Activated CD4-positive, alpha-beta memory T cell treated with anti-CD3 and anti-CD28 coated beads, Interleukin-2, amount 10 ng/mL, durations not matched to agents 7 days and 5 days (primary cell): ENCODE measurements at regions not wholly inside any gene's neighbourhood (a gene's known extent, or its start where the extent isn't known, plus 50 kb on each side); places are given as distances from the start of the nearest gene placed in this dataset.

Experiments used
- CTCF ChIA-PET: fragments of 350-600 bp; sonication (Branson Sonifier 250); formaldehyde crosslinking; loops from one replicate; lab custom pipeline; 2021; ENCODE audit warnings: antibody characterized with exemption, inconsistent platforms; lab: Charles Lee
- POLR2A ChIA-PET: fragments of 350-600 bp; sonication (Branson Sonifier 250); formaldehyde crosslinking; loops from one replicate; lab custom pipeline; 2021; ENCODE audit warnings: antibody characterized with exemption; lab: Charles Lee
- DNase-seq: peaks from one replicate; pipeline ENCODE4 v3.0.0-alpha.2; 2020
- H3K27ac Mint-ChIP-seq: one replicate; pipeline ENCODE4 v1.8.0; 2021; ENCODE audit warnings: mild to moderate bottlenecking, mixed read lengths
- H3K27me3 Mint-ChIP-seq: one replicate; pipeline ENCODE4 v1.8.0; 2021; ENCODE audit warnings: mixed read lengths
- H3K36me3 Mint-ChIP-seq: one replicate; pipeline ENCODE4 v1.8.0; 2021; ENCODE audit warnings: low read depth, mixed read lengths
- H3K4me1 Mint-ChIP-seq: one replicate; pipeline ENCODE4 v1.8.0; 2021; ENCODE audit warnings: mixed read lengths
- H3K4me3 Mint-ChIP-seq: one replicate; pipeline ENCODE4 v1.8.0; 2021; ENCODE audit warnings: mild to moderate bottlenecking, mixed read lengths
- H3K9me3 Mint-ChIP-seq: one replicate; pipeline ENCODE4 v1.8.0; 2021; ENCODE audit warnings: mixed read lengths

DNA sequence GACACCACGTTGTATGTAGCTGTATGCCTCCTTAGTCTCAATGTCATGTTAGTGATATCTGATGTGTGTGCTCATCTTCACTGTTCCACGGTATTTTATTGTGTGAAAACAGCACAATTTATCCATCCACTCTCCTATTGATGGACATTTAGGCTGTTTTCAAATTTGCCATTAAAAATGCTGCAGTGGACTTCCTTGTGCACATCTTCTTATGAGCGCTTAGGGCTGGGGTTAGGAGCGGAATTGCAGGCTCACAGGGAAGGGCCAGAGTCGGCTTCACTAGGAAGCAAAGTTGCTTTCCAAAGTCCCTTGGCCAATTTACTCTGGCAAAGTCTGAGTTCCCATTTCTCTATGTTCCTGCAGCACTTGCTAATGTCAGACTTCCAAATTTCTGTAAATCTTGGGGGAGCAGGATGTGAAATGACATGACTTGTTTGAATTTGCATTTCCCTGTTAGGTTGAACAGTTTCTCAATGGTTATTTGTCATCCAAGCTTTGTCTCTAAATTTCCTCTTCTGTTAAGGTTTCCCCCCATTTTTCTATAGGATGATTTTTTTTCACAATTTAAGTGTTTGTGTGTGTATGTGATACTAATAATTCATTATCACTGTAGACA is 75.4 kb downstream of the MYEOV start:
- CTCF ChIA-PET, result no interaction called here
- no peaks in the 10 kb centered on the region for H3K36me3 Mint-ChIP-seq
- POLR2A ChIA-PET, result no interaction called here

DNA sequence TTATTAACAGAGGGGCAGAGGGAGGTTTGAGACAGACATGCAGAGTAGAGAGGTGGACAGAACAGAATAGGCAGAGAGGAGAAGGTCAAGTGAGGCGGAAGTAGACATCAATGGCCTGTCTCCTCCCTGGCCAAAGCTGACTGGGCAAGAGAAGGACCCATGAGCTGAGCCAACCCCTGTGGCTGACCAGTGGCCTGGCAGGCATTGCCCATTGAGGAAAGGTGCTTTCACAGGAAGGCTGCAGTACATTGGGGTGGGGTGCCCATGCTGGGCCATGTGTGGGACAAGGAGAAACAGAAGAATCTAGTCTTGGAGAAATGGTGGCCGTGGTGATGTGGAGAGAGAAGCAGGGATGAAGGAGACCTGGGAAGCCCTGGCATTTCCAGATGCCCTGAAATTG is 76.0 kb downstream of the MYEOV start:
- Mint-ChIP-seq H3K27me3 (no peaks in the 10 kb centered on the region), H3K27ac (no peak overlapping the region), H3K4me3 (no peak overlapping the region), H3K36me3 (no peaks in the 10 kb centered on the region), H3K4me1 (no peaks in the 10 kb centered on the region), H3K9me3 (no peaks in the 10 kb centered on the region)
- ChIA-PET POLR2A (no interaction called here), CTCF (no interaction called here)
- peak; percentile 6 for DNase-seq

More for the DNA sequence above, 75.4 kb downstream of the MYEOV start:
- H3K4me1 Mint-ChIP-seq, result no peaks in the 10 kb centered on the region
- peaks cover 2% of the 10 kb centered on the region for H3K27me3 Mint-ChIP-seq
- H3K9me3 Mint-ChIP-seq, result no peaks in the 10 kb centered on the region
- H3K27ac Mint-ChIP-seq, result no peak overlapping the region
- DNase-seq, result no peak
- H3K4me3 Mint-ChIP-seq, result no peak overlapping the region

DNA sequence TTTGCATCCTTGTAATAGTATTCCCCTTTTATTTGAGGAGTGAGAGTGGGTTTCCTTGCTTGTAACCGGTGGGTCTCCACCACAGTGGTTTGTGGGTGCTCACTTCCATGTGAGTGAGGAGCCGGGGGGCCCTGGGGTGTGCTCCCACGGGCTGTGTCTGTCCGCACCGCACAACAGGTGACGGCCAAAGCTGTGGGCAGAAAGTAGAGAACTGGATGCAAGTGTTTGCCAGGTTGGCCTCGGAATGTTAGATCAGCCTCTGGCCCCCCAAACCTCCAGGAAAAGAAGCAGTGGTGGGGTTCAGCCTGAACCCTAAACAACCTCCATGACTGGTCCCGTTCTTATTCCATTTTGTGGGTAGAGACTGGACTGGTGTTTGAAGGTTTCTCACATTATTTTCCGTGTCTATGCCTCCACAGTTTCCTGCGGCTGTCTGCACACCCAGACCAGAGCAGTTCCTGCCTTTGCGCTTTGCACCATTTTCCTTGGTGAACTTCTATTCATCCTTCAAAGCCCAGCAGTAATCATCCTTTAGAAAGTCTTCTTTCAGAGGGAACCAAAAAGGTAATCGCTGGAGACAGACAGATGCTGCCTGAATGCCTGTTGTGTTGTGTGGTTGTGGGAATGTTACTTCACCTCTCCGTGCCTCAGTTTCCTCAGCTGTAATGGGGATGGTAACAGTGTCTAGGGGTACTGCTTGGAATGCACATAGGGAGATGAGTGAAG is 77.2 kb downstream of the MYEOV start:
- no peaks in the 10 kb centered on the region for H3K27me3 Mint-ChIP-seq
- CTCF ChIA-PET, result no interaction called here
- H3K36me3 Mint-ChIP-seq, result no peaks in the 10 kb centered on the region
- H3K4me1 Mint-ChIP-seq, result no peaks in the 10 kb centered on the region
- DNase-seq, result no peak
- no peaks in the 10 kb centered on the region for H3K9me3 Mint-ChIP-seq
- H3K4me3 Mint-ChIP-seq, result no peak overlapping the region
- H3K27ac Mint-ChIP-seq, result no peak overlapping the region
- POLR2A ChIA-PET, result no interaction called here

DNA sequence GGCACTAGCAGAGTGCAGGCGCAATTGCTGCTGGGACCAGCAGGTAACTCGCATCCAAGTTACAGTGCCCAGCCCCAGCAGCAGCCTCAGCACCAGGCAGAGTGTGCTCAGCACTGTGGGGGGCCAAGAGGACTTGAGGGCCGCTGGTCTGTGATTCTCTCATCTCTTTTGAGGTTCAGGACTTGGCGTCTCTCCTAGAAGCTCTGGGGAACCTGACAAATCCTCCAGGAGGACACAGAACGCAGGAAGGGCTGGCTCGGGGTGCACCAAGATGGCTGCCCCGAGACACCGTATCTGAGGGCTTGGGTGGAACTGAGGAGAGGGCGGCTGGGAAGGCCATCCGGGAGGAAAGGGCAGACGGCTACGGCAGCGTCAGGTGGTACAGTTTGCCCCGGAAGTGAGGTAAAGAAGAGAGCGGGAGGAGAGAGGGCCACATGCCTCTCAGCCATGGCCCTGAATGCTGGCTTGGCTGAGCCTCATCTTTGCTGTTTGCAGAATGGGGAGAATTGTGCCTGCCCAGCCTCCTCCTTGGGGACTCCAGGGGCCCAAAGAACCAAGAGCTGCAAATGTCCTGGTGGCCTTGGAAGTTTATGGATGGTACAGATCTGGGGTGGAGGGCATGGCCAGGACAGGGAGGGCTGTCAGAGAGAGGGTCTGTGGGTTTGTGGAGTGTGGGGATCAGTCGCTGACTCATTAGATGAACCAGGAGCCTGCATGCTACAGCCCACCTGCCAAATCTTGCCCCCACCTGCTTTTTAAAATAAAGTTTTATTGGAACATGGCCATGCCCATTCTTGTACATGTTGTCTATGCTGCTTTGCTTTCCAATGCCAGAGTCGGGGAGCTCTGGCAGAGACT is 78.0 kb downstream of the MYEOV start:
- no peaks in the 10 kb centered on the region for H3K4me1 Mint-ChIP-seq
- no peak for DNase-seq
- CTCF ChIA-PET, result no interaction called here
- no peak overlapping the region for H3K27ac Mint-ChIP-seq
- H3K9me3 Mint-ChIP-seq, result no peaks in the 10 kb centered on the region
- POLR2A ChIA-PET, result no interaction called here
- no peaks in the 10 kb centered on the region for H3K27me3 Mint-ChIP-seq
- no peaks in the 10 kb centered on the region for H3K36me3 Mint-ChIP-seq
- no peak overlapping the region for H3K4me3 Mint-ChIP-seq

DNA sequence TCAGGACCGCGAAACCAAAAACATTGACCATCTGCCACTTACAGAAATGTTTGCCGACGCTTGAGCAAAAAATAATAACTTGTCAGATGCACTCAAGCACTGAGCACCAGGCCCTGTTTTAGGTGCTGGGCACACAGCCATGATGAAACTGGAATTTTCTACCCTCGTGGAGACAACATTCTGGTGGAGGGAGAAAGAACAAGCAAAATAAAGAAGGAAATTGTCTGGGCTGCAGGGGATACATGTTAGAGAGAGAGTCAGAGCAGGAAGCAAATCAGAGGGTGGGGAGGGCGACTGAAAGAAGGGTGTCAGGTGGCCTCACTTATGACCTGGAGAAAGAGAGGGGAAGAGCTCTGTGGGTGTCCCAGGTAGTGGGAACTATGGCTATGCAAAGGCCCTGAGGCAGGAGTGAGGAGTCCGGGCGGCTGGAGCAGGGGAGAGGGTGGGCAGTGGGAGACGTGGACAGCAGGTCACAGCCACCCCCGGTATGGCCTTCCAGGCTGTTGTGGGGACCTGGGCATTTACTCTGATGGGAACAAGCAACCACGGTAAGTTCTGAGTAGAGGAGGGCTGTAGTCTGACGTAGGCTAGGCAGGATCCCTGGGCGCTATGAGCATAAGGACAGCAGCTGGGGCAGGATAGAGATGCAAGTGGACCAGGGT is 78.8 kb downstream of the MYEOV start:
- no peaks in the 10 kb centered on the region for H3K36me3 Mint-ChIP-seq
- POLR2A ChIA-PET, result no interaction called here
- no peak for DNase-seq
- H3K27ac Mint-ChIP-seq, result no peak overlapping the region
- no peaks in the 10 kb centered on the region for H3K4me1 Mint-ChIP-seq
- CTCF ChIA-PET, result no interaction called here
- no peaks in the 10 kb centered on the region for H3K27me3 Mint-ChIP-seq
- no peaks in the 10 kb centered on the region for H3K9me3 Mint-ChIP-seq
- H3K4me3 Mint-ChIP-seq, result no peak overlapping the region

DNA sequence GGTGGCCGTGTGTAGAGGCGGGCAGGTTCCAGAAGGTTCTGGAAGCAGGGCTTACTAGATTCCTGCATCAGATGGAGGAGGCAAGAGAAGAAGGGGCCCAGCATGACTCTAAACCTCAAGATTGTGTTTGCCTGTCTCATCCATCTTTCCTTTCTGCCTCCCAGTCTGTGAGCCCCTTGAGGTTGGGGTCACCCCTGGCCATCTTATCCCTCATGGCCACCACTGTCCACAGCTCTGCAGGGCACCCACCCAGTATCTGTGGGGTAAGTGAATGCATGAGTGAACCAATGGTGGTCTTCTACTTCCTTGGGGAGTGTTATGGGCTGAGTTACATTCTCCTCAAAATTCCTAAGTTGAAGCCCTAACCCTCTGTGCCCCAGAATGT is 79.3 kb downstream of the MYEOV start:
- DNase-seq, result no peak
- Mint-ChIP-seq H3K27ac (no peak overlapping the region), H3K4me3 (no peak overlapping the region), H3K4me1 (no peaks in the 10 kb centered on the region), H3K9me3 (no peaks in the 10 kb centered on the region), H3K27me3 (no peaks in the 10 kb centered on the region), H3K36me3 (no peaks in the 10 kb centered on the region)
- CTCF ChIA-PET, result no interaction called here
- POLR2A ChIA-PET, result no interaction called here

DNA sequence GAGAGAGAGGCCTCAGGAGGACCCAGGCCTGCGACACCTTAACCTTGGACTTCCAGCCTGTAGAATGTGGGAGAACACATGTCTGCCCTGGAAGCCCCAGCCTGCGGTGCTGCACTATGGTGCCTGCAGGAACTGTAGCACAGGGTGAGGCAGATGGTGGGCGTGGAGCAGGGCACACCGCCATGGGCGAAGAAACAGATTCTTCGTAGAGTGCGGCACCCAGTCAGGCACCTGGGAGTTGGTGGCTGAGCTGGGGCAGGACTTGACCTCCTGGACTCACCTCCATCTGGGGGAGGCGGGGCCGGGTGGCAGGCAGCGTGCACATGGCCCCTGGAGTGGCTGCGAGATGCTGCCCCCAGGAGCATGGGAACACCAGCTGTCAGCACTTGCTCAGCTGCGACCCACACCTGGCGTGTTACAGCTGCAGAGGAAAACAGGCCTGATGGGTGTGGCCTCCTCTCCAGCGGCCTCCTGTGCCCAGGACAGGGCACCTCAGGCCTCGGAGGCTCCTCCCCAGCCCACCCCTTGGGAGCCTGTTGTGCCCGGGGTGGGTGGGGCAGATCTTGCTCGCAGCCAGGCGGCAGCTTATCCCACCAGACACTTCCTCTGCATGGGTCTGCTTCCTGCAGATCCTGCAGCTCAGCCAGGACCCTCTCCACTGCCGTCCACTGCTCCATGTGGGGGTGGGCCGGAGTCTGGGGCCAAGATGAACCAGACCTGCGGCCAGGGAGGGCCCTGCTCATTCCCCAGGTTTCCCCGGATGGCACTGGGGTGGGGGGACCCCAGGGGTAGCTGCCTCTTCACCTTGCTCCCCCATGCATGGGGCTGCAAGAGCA is 80.4 kb downstream of the MYEOV start:
- Mint-ChIP-seq H3K4me3 (no peak overlapping the region), H3K27me3 (no peaks in the 10 kb centered on the region), H3K4me1 (no peaks in the 10 kb centered on the region), H3K36me3 (no peaks in the 10 kb centered on the region), H3K27ac (no peak overlapping the region), H3K9me3 (no peaks in the 10 kb centered on the region)
- ChIA-PET POLR2A (no interaction called here), CTCF (interaction anchor here (1.0 kb wide), 1 partner anchor 69 kb away, joined by 3 read pairs; no protein-coding TSS in a partner anchor)
- no peak for DNase-seq

DNA sequence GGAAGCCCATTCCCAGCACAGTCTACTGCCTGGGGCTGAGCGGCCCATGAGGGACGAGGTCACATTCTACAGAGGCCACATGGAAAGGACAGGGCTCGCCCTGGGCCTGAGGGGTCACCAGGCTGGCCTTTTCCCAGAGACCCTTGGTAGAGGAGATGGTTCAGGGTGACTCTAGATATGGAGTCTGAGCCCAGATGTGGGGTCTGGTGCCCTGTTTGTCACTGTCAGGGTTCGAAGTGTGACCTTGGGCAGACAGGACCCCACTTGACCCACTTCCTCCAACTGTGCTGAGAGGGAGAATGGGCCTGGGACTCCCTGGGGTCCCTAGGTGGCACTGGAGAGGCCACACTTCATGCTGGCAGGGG is 81.0 kb downstream of the MYEOV start:
- Mint-ChIP-seq H3K36me3 (no peaks in the 10 kb centered on the region), H3K27me3 (no peaks in the 10 kb centered on the region), H3K4me1 (no peaks in the 10 kb centered on the region), H3K4me3 (no peak overlapping the region), H3K27ac (no peak overlapping the region), H3K9me3 (no peaks in the 10 kb centered on the region)
- CTCF ChIA-PET, result no interaction called here
- no peak for DNase-seq
- POLR2A ChIA-PET, result no interaction called here

DNA sequence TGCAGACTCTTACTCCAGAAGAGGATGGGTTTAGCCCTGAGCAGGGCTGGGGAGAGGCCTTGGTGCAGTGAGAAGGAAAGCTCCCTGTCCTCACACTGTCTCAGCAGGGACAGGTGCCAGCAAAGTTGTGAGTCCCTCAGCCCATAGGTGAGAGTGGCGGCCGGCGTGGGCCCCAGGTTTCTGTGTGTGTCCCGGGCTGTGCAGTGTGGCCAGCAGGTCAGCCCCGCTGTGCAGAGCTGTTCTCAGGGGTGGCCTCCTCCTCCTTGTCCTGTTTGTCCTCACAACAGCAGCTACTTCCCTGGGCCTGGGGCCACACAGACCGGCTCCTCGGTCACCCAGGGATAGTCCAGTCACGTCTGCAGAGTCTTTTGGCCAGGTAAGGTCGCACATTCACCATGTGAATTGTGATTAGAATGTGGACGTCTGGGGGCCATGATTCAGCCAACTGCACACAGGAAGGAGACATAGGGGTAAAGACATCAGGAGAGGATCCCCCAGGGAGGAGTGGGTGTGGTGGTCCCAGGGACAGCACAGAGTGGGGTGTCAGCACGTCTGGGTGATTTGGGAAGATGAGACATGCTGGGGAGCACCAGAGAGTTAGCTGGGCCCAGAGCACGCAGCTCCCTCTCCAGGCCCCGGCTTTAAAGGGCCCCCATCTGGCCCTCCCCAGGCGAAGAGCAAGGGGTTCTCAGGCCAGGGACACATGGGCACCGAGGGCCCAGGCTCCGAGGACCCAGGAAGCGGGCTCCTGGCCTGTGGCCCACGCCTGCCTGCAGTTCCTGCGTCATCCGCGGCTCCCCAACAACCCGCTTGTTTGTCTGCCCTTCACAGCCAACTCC is 81.6 kb downstream of the MYEOV start:
- Mint-ChIP-seq H3K4me1 (no peaks in the 10 kb centered on the region), H3K4me3 (no peak overlapping the region), H3K9me3 (no peaks in the 10 kb centered on the region), H3K36me3 (no peaks in the 10 kb centered on the region), H3K27ac (no peak overlapping the region), H3K27me3 (no peaks in the 10 kb centered on the region)
- DNase-seq, result no peak
- ChIA-PET POLR2A (no interaction called here), CTCF (no interaction called here)

DNA sequence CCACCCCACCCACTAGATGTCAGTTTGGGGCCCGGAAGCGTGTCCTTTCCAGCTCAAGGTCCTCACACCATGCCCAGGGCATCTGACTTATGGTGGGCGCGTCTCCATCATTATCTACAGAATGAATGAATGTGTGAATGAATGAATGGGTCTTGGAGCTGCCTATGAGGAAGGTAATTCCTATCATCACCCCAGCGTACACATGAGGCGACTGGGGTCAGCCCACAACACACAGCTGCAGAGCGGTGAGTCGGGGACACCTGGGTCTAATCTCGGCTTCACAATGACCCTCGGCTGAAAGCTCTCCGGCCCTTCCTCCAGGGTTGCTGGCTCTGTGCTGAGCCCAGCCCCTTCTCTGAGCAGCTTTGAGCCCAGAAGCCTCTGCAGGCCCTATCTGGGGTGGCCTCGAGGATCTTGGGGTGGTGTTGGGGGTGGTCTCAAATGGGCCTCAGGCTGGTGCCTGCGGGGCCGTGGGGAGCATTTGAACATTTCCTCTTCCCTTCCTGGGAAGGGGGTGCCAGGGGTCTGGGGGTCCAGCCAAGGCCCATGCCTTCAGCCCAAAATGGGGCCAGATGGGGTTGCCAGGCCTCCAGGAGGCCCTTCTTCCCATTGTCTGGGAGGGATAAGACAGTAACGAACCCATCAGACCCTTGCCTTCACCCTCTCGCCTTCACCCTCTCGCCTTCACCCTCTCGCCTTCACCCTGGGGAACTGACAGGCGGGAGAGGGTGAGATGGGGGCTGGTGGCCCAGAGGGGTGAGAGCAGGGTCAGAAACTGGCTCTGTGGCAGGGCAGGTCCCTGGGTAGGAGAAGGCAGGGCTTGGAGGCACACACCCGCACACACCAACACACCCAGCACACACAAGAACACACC is 82.4 kb downstream of the MYEOV start:
- ChIA-PET CTCF (no interaction called here), POLR2A (no interaction called here)
- no peaks in the 10 kb centered on the region for H3K27me3 Mint-ChIP-seq
- no peak overlapping the region for H3K4me3 Mint-ChIP-seq
- no peak overlapping the region for H3K27ac Mint-ChIP-seq
- H3K36me3 Mint-ChIP-seq, result no peaks in the 10 kb centered on the region
- no peaks in the 10 kb centered on the region for H3K4me1 Mint-ChIP-seq
- no peak for DNase-seq
- no peaks in the 10 kb centered on the region for H3K9me3 Mint-ChIP-seq
